Chondrocyte (in vitro differentiated cells): ENCODE measurements at regions not wholly inside any gene's neighbourhood (a gene's known extent, or its start where the extent isn't known, plus 50 kb on each side); places are given as distances from the start of the nearest gene placed in this dataset.

ENCODE experiments used
- DNase-seq: peaks from one replicate; pipeline ENCODE4 v3.0.0; 2021; ENCODE audit warnings: mixed read lengths, low spot score
- H3K27ac Mint-ChIP-seq: one replicate; pipeline ENCODE4 v1.8.0; 2021; ENCODE audit warnings: mild to moderate bottlenecking, moderate library complexity, mixed read lengths; ENCODE audit not compliant: unreplicated experiment
- H3K27me3 Mint-ChIP-seq: 2 replicates; pipeline ENCODE4 v1.8.0; 2021; ENCODE audit warnings: low read depth, mixed read lengths
- H3K36me3 Mint-ChIP-seq: 2 replicates; pipeline ENCODE4 v1.8.0; 2021; ENCODE audit warnings: low read depth, mixed read lengths
- H3K4me1 Mint-ChIP-seq: 2 replicates; pipeline ENCODE4 v1.8.0; 2021; ENCODE audit warnings: low read depth, mild to moderate bottlenecking, mixed read lengths
- H3K4me3 Mint-ChIP-seq: one replicate; pipeline ENCODE4 v1.8.0; 2021; ENCODE audit warnings: mild to moderate bottlenecking, moderate library complexity, mixed read lengths; ENCODE audit not compliant: unreplicated experiment
- H3K9me3 Mint-ChIP-seq: 2 replicates; pipeline ENCODE4 v1.8.0; 2021; ENCODE audit warnings: low read depth, mixed read lengths
- CTCF ChIP-seq: fragments of 200-600 bp; sonication (generic); IDR thresholded peaks from 2 replicates; pipeline ENCODE4 v1.5.0; 2021; ENCODE audit warnings: antibody characterized with exemption, mild to moderate bottlenecking, moderate library complexity

- peaks cover 12% of the 10 kb centered on the region for H3K27me3 Mint-ChIP-seq
Observed at GRCh38 chr11:100469835-100470234, 217.3 kb upstream of the ARHGAP42 start.

GRCh38 chr11:100472727-100473389, 214.2 kb upstream of the ARHGAP42 start:
- Mint-ChIP-seq H3K4me3 (no peak overlapping the region), H3K9me3 (peaks cover 3% of the 10 kb centered on the region), H3K27me3 (peaks cover 6% of the 10 kb centered on the region), H3K4me1 (no peaks in the 10 kb centered on the region), H3K36me3 (no peaks in the 10 kb centered on the region), H3K27ac (no peak overlapping the region)
- no peak for TF ChIP-seq CTCF
- DNase-seq, result no peak

More at GRCh38 chr11:100469835-100470234, 217.3 kb upstream of the ARHGAP42 start:
- Mint-ChIP-seq H3K9me3 (peaks cover 11% of the 10 kb centered on the region), H3K36me3 (peaks cover 3% of the 10 kb centered on the region), H3K4me3 (no peak overlapping the region), H3K4me1 (no peaks in the 10 kb centered on the region), H3K27ac (no peak overlapping the region)
- DNase-seq, result no peak
- TF ChIP-seq CTCF, result no peak

GRCh38 chr11:100473390-100473740, 213.7 kb upstream of the ARHGAP42 start:
- H3K27ac Mint-ChIP-seq, result no peak overlapping the region
- H3K4me3 Mint-ChIP-seq, result no peak overlapping the region
- TF ChIP-seq CTCF, result no peak
- no peak for DNase-seq
- H3K9me3 Mint-ChIP-seq, result peaks cover 3% of the 10 kb centered on the region
- H3K36me3 Mint-ChIP-seq, result no peaks in the 10 kb centered on the region
- no peaks in the 10 kb centered on the region for H3K4me1 Mint-ChIP-seq
- H3K27me3 Mint-ChIP-seq, result peaks cover 5% of the 10 kb centered on the region

- no peaks in the 10 kb centered on the region for H3K36me3 Mint-ChIP-seq
- no peak overlapping the region for H3K27ac Mint-ChIP-seq
- DNase-seq, result no peak
- H3K4me3 Mint-ChIP-seq, result no peak overlapping the region
- peaks cover 25% of the 10 kb centered on the region for H3K9me3 Mint-ChIP-seq
- no peaks in the 10 kb centered on the region for H3K4me1 Mint-ChIP-seq
- peaks cover 13% of the 10 kb centered on the region for H3K27me3 Mint-ChIP-seq
- TF ChIP-seq CTCF, result no peak
Observed at GRCh38 chr11:100484948-100485347, 202.1 kb upstream of the ARHGAP42 start.

GRCh38 chr11:100498780-100499179, 188.3 kb upstream of the ARHGAP42 start:
- H3K9me3 Mint-ChIP-seq, result peaks cover 20% of the 10 kb centered on the region

More at GRCh38 chr11:100498780-100499179, 188.3 kb upstream of the ARHGAP42 start:
- Mint-ChIP-seq H3K27me3 (peaks cover 18% of the 10 kb centered on the region), H3K4me3 (no peak overlapping the region), H3K27ac (no peak overlapping the region), H3K36me3 (no peaks in the 10 kb centered on the region), H3K4me1 (no peaks in the 10 kb centered on the region)
- TF ChIP-seq CTCF, result no peak
- DNase-seq, result no peak
